HCT116 (cell line): ENCODE measurements at regions not wholly inside any gene's neighbourhood (a gene's known extent, or its start where the extent isn't known, plus 50 kb on each side); places are given as distances from the start of the nearest gene placed in this dataset.

ENCODE experiments used
- ATAC-seq: fragments of 200-7000 bp; cut with Tn5 transposase; 2 replicates; pipeline ENCODE4 v1.9.1; 2020; ENCODE audit warnings: mild to moderate bottlenecking, moderate library complexity
- BruUV-seq: library from RNA; stranded (reverse); fragments of 400-500 nt; replicated peaks from 2 replicates; lab custom pipeline; 2021; lab: Mats Ljungman, UMichigan
- CTCF ChIA-PET: fragments of 300-600 bp; sonication (Branson Sonifier 250); formaldehyde crosslinking; loops from one replicate; lab custom pipeline; 2021; ENCODE audit warnings: antibody characterized with exemption; lab: Charles Lee
- POLR2A ChIA-PET: fragments of 300-600, 350-600 bp; sonication (Branson Sonifier 250); formaldehyde crosslinking; loops from one replicate; lab custom pipeline; 2021; ENCODE audit warnings: antibody characterized with exemption; lab: Charles Lee
- RAD21 ChIA-PET, 2 experiments: fragments of 300-600 bp; sonication (Branson Sonifier 250); formaldehyde crosslinking; loops; one replicate each; lab custom pipeline; 2023; ENCODE audit warnings: low total read pairs in 2 of 2; ENCODE audit not compliant: uncharacterized antibody in 2 of 2, unreplicated experiment in 2 of 2, low non-redundant PET in 1 of 2; lab: Charles Lee
- DNase-seq: peaks from one replicate; pipeline ENCODE4 v3.0.0-alpha.2; 2010; ENCODE audit warnings: low read depth, low spot score
- H2AFZ ChIP-seq: fragments of 200-600 bp; shearing (Covaris generic), sonication (generic); 2 replicates; pipeline ENCODE4 v1.6.1; 2017; ENCODE audit warnings: low read depth, mixed run types, mixed read lengths, antibody characterized with exemption, low read length; ENCODE audit not compliant: poor library complexity, severe bottlenecking
- H3K27ac ChIP-seq: 2 replicates; pipeline ENCODE4 v1.5.1; 2012; ENCODE audit warnings: low read depth, low read length
- H3K27me3 ChIP-seq: fragments of 200-600 bp; sonication (generic); 2 replicates; pipeline ENCODE4 v1.6.1; 2016; ENCODE audit warnings: mixed run types, low read length, mixed read lengths; ENCODE audit not compliant: insufficient read depth
- H3K36me3 ChIP-seq, 2 experiments: fragments of 200-500 bp in 1 of 2; fragments of 200-600 bp in 1 of 2; sonication (Bioruptor generic) in 1 of 2; sonication (generic) in 1 of 2; 2 replicates each; pipeline versions ENCODE4 v1.5.1 to v1.6.1; 2014 to 2016; ENCODE audit warnings: low read length in 2 of 2, inconsistent platforms in 1 of 2, mixed read lengths in 1 of 2, mixed run types in 1 of 2; ENCODE audit not compliant: insufficient read depth in 2 of 2, control insufficient read depth in 1 of 2
- H3K4me1 ChIP-seq, 2 experiments: fragments of 200-600 bp in 1 of 2; sonication (generic) in 1 of 2; 2 replicates each; pipeline versions ENCODE4 v1.5.1 to v1.6.1; 2012 to 2017; ENCODE audit warnings: low read length in 2 of 2, inconsistent platforms in 1 of 2, mild to moderate bottlenecking in 1 of 2, mixed read lengths in 1 of 2, mixed run types in 1 of 2, moderate library complexity in 1 of 2; ENCODE audit not compliant: insufficient read depth in 2 of 2, control insufficient read depth in 1 of 2
- H3K4me2 ChIP-seq: fragments of 200-600 bp; sonication (generic); 2 replicates; pipeline ENCODE4 v1.6.1; 2017; ENCODE audit warnings: mixed run types, low read length, mixed read lengths
- H3K4me3 ChIP-seq, 2 experiments: fragments of 200-600 bp in 1 of 2; sonication (generic) in 1 of 2; replicated peaks in 1 of 2; 2 replicates each; pipeline ENCODE4 v1.5.1; 2011 to 2016; ENCODE audit warnings: low read length in 2 of 2, control low read depth in 1 of 2, low read depth in 1 of 2, mild to moderate bottlenecking in 1 of 2, mixed read lengths in 1 of 2, mixed run types in 1 of 2
- H3K79me2 ChIP-seq: fragments of 200-600 bp; sonication (generic); 2 replicates; pipeline ENCODE4 v1.6.1; 2017; ENCODE audit warnings: mild to moderate bottlenecking, mixed run types, low read length, moderate library complexity, mixed read lengths; ENCODE audit not compliant: insufficient read depth
- H3K9ac ChIP-seq: fragments of 200-600 bp; sonication (generic); 2 replicates; pipeline ENCODE4 v1.6.1; 2016; ENCODE audit warnings: low read length, mixed read lengths
- H3K9me2 ChIP-seq: fragments of 200-600 bp; sonication (generic), shearing (Covaris generic); 2 replicates; pipeline ENCODE4 v1.6.1; 2017; ENCODE audit warnings: mixed run types, mild to moderate bottlenecking, moderate library complexity; ENCODE audit not compliant: insufficient read depth
- H3K9me3 ChIP-seq, 2 experiments: fragments of 200-500 bp in 1 of 2; fragments of 200-600 bp in 1 of 2; sonication (Bioruptor generic) in 1 of 2; sonication (generic) in 1 of 2; 2 replicates each; pipeline ENCODE4 v1.6.1; 2014 to 2017; ENCODE audit warnings: low read length in 2 of 2, mixed read lengths in 2 of 2, inconsistent platforms in 1 of 2, low read depth in 1 of 2, mild to moderate bottlenecking in 1 of 2, mixed run types in 1 of 2, moderate library complexity in 1 of 2; ENCODE audit not compliant: control insufficient read depth in 1 of 2, insufficient read depth in 1 of 2
- H4K20me1 ChIP-seq: fragments of 200-600 bp; sonication (generic), shearing (Covaris generic); 2 replicates; pipeline ENCODE4 v1.6.1; 2017; ENCODE audit warnings: mixed run types, mild to moderate bottlenecking, moderate library complexity; ENCODE audit not compliant: insufficient read depth
- CBX3 ChIP-seq: IDR thresholded peaks from 2 replicates; pipeline ENCODE4 v1.6.1; 2012; ENCODE audit warnings: low read depth
- CEBPB ChIP-seq: IDR thresholded peaks from 2 replicates; pipeline ENCODE4 v1.6.1; 2012; ENCODE audit warnings: low read depth
- CTCF ChIP-seq, 3 experiments: fragments of 200-600 bp in 1 of 3; sonication (generic) in 1 of 3; IDR thresholded peaks in 2 of 3; conservative IDR thresholded peaks in 1 of 3; 2 replicates each; pipeline ENCODE4 v1.5.1; 2012 to 2017; ENCODE audit warnings: low read depth in 2 of 3, low read length in 2 of 3, antibody characterized with exemption in 1 of 3, borderline replicate concordance in 1 of 3, control low read depth in 1 of 3, mild to moderate bottlenecking in 1 of 3, mixed read lengths in 1 of 3, mixed run types in 1 of 3, moderate library complexity in 1 of 3; ENCODE audit not compliant: insufficient read depth in 1 of 3
- EGR1 ChIP-seq: IDR thresholded peaks from 2 replicates; pipeline ENCODE4 v1.6.1; 2012; ENCODE audit warnings: low read depth
- ELF1 ChIP-seq: IDR thresholded peaks from 2 replicates; pipeline ENCODE4 v1.6.1; 2012; ENCODE audit warnings: low read depth, borderline replicate concordance
- FOSL1 ChIP-seq: IDR thresholded peaks from 2 replicates; pipeline ENCODE4 v1.6.1; 2012; ENCODE audit warnings: low read depth
- MAX ChIP-seq: IDR thresholded peaks from 2 replicates; pipeline ENCODE4 v1.6.1; 2012
- SP1 ChIP-seq: IDR thresholded peaks from 2 replicates; pipeline ENCODE4 v1.6.1; 2012; ENCODE audit warnings: low read depth
- SRF ChIP-seq: IDR thresholded peaks from 2 replicates; pipeline ENCODE4 v1.6.1; 2012; ENCODE audit warnings: low read depth
- TCF7L2 ChIP-seq: IDR thresholded peaks from 2 replicates; pipeline ENCODE4 v1.7.0; 2011; ENCODE audit warnings: borderline replicate concordance, inconsistent platforms; ENCODE audit not compliant: insufficient read depth, insufficient read length; ENCODE audit errors: extremely low read depth
- YY1 ChIP-seq: IDR thresholded peaks from 2 replicates; pipeline ENCODE4 v1.6.1; 2011; ENCODE audit warnings: low read length, low read depth, moderate library complexity, mild to moderate bottlenecking; ENCODE audit not compliant: insufficient replicate concordance; ENCODE audit errors: extremely low read depth
- ZBTB33 ChIP-seq: IDR thresholded peaks from 2 replicates; pipeline ENCODE4 v1.6.1; 2011; ENCODE audit warnings: mild to moderate bottlenecking, low read length, moderate library complexity; ENCODE audit not compliant: insufficient replicate concordance; ENCODE audit errors: extremely low read depth
- intact Hi-C: fragments of 100-400 bp; cut with micrococcal nuclease; formaldehyde crosslinking; loops from 2 replicates; pipeline ENCODE4 v1.10.0; 2022
- TF ChIP-seq, protein P1 (sequence below): IDR thresholded peaks from 2 replicates; pipeline ENCODE4 v1.6.1; 2012

GRCh38 chr9:12915366-12915954, 140.6 kb downstream of the LURAP1L start:
- TF ChIP-seq YY1 (no peak), MAX (no peak), CTCF (IDR thresholded peaks at IDR 0.05 in 2 of 3, conservative IDR thresholded peaks at IDR 0.05 in 1 of 3; ENCODE audit: borderline replicate concordance in 1 of 3, insufficient read depth in 1 of 3, low read depth in 2 of 3, low read length in 2 of 3) (no peak), EGR1 (no peak), TCF7L2 (no peak), CEBPB (no peak), ELF1 (no peak), SRF (no peak), SP1 (no peak), CBX3 (no peak), ZBTB33 (no peak), FOSL1 (no peak)
- TF ChIP-seq, protein P1, sequence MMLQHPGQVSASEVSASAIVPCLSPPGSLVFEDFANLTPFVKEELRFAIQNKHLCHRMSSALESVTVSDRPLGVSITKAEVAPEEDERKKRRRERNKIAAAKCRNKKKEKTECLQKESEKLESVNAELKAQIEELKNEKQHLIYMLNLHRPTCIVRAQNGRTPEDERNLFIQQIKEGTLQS = no peak
- Histone ChIP-seq H4K20me1 (no peaks in the 10 kb centered on the region), H3K4me2 (no peak overlapping the region), H3K27ac (no peak overlapping the region), H3K9me2 (no peaks in the 10 kb centered on the region), H3K27me3 (no peaks in the 10 kb centered on the region), H3K79me2 (no peaks in the 10 kb centered on the region), H3K9me3 (no peaks in the 10 kb centered on the region), H3K9ac (no peak overlapping the region), H2AFZ (no peak overlapping the region), H3K4me1 (no peaks in the 10 kb centered on the region), H3K36me3 (no peaks in the 10 kb centered on the region), H3K4me3 (no peak overlapping the region)
- ChIA-PET POLR2A (no interaction called here), RAD21 (no interaction called here), CTCF (no interaction called here)
- no peak for DNase-seq
- intact Hi-C loops = no loop called here
- no peak for ATAC-seq
- BruUV-seq = no TSS peak
